ENCODE measurements at regions not wholly inside any gene's neighbourhood (a gene's known extent, or its start where the extent isn't known, plus 50 kb on each side); places are given as distances from the start of the nearest gene placed in this dataset.

DNA sequence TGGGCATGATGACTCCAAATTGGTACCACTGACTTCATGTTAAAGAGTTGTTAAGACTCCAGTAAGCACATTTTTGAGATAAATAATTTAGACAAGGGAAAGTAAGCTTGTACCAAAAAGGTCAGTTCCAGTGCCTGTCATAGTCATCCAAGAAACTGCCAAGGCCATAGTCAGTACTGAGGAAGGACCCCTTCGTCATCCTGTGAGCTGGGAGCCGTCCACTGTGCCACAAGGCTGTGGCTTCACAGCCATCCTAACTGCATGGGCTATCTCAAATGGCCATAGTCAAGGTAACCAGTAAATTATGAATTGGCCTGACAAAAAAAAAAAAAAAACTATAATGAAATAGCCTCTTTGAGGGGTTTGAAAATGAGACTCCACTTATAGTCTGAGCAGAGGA, 207.2 kb downstream of the C7orf25 start:
- no peak for FAIRE-seq
- Histone ChIP-seq H2BK5ac (ENCODE audit: low read depth, low read length) (no peak overlapping the region), H3K4me1 (replicated peaks in 1 of 4; ENCODE audit: control insufficient read depth in 3 of 4, insufficient read depth in 4 of 4, low read length in 3 of 4) (no peaks in the 10 kb centered on the region), H4K8ac (ENCODE audit: extremely low read depth, insufficient read depth, low read length) (no peak overlapping the region), H3K4me2 (ENCODE audit: insufficient read depth in 1 of 2, low read depth in 2 of 2, low read length in 2 of 2) (no peak overlapping the region), H3K56ac (replicated peaks; ENCODE audit: insufficient read length, low read depth, low read length) (no peak overlapping the region), H2BK120ac (replicated peaks; ENCODE audit: low read depth, low read length) (no peak overlapping the region), H3K14ac (ENCODE audit: insufficient read length) (no peak overlapping the region), H3K18ac (ENCODE audit: extremely low read depth, low read length) (no peak overlapping the region), H4K91ac (replicated peaks; ENCODE audit: insufficient read length, low read length) (no peak overlapping the region), H3K9me3 (ENCODE audit: insufficient read depth in 2 of 2, low read depth in 1 of 2, low read length in 1 of 2) (no peaks in the 10 kb centered on the region), H4K20me1 (replicated peaks in 1 of 2; ENCODE audit: control insufficient read depth in 1 of 2, insufficient read depth in 2 of 2, low read length in 2 of 2) (no peaks in the 10 kb centered on the region), H2AK5ac (ENCODE audit: low read depth, low read length) (no peak overlapping the region), H2BK15ac (ENCODE audit: low read length) (no peak overlapping the region), H2AFZ (ENCODE audit: low read length) (no peak overlapping the region), H4K5ac (ENCODE audit: insufficient read length, low read depth, low read length) (no peak overlapping the region), H3K27ac (ENCODE audit: low read depth, low read length) (no peak overlapping the region), H3K79me2 (ENCODE audit: control insufficient read depth in 1 of 2, insufficient read depth in 2 of 2, low read length in 2 of 2) (no peaks in the 10 kb centered on the region), H3K9ac (replicated peaks in 1 of 4; ENCODE audit: extremely low read depth in 1 of 4, low read depth in 3 of 4, low read length in 3 of 4) (no peak overlapping the region), H3K23me2 (ENCODE audit: low read depth, low read length) (no peaks in the 10 kb centered on the region), H3K4me3 (ENCODE audit: extremely low read depth in 1 of 4, insufficient read depth in 2 of 4, low read depth in 3 of 4, low read length in 4 of 4) (no peak overlapping the region), H3K36me3 (ENCODE audit: control insufficient read depth in 2 of 4, insufficient read depth in 4 of 4, low read length in 3 of 4) (no peaks in the 10 kb centered on the region), H3K27me3 (replicated peaks in 1 of 4; ENCODE audit: control insufficient read depth in 3 of 4, extremely low read depth in 1 of 4, insufficient read depth in 3 of 4, low read length in 3 of 4) (peaks cover 0 to 2% (median 0%) of the 10 kb centered on the region in 4 experiments; a peak in 1 of 7 replicates), H3K79me1 (ENCODE audit: low read depth, low read length) (no peaks in the 10 kb centered on the region), H3K4ac (replicated peaks; ENCODE audit: insufficient read length, low read depth, low read length) (no peak overlapping the region), H2BK20ac (ENCODE audit: low read length) (no peak overlapping the region), H3K23ac (ENCODE audit: insufficient read length) (no peak overlapping the region), H2BK12ac (ENCODE audit: low read depth, low read length) (no peak overlapping the region)
- POLR2A ChIA-PET (ENCODE audit: partially characterized antibody) = no interaction called here
- CTCF ChIA-PET (ENCODE audit: partially characterized antibody) = interaction anchor here (1.1 to 1.6 kb wide), 2 partner anchors 41 to 725 kb away, joined by 3 to 4 read pairs; no protein-coding TSS in a partner anchor
- WGBS, 2 experiments (ENCODE audit: extremely low coverage in 1 of 2, insufficient coverage in 1 of 2, insufficient read length in 1 of 2, insufficient replicate concordance in 2 of 2, low coverage in 1 of 2, low lambda C conversion rate in 2 of 2, missing lambda C conversion rate in 1 of 2) = 84% methylated on average over 2 of the region's 2 CpGs; no CpG with 5 or more reads in 1 of the 2 experiments
- TF ChIP-seq CHD2 (IDR thresholded peaks at IDR 0.05; ENCODE audit: low read length) = no peak
- TF ChIP-seq SP1 (IDR thresholded peaks at IDR 0.05; ENCODE audit: low read depth, low read length) = no peak
- TF ChIP-seq RNF2 (IDR thresholded peaks at IDR 0.05; ENCODE audit: borderline replicate concordance, low read depth, low read length, missing control alignments, poor library complexity, severe bottlenecking) = no peak
- TF ChIP-seq TEAD4 (IDR thresholded peaks at IDR 0.05; ENCODE audit: low read depth, low read length) = no peak
- TF ChIP-seq RFX5 (IDR thresholded peaks at IDR 0.05; ENCODE audit: borderline replicate concordance, low read depth, low read length) = no peak
- TF ChIP-seq BCL11A (IDR thresholded peaks at IDR 0.05; ENCODE audit: low read depth in 2 of 2, low read length in 2 of 2) = no peak
- no peak for TF ChIP-seq EGR1 (IDR thresholded peaks at IDR 0.05; ENCODE audit: borderline replicate concordance, low read depth, low read length)
- TF ChIP-seq GTF2F1 (IDR thresholded peaks at IDR 0.05; ENCODE audit: borderline replicate concordance, low read depth, low read length) = no peak
- TF ChIP-seq RXRA (IDR thresholded peaks at IDR 0.05; ENCODE audit: insufficient read depth, low read depth, low read length) = no peak
- TF ChIP-seq SP2 (IDR thresholded peaks at IDR 0.05; ENCODE audit: low read length) = no peak
- TF ChIP-seq KDM4A (IDR thresholded peaks at IDR 0.05; ENCODE audit: low read depth, low read length, severe bottlenecking) = no peak
- TF ChIP-seq CBX5 (IDR thresholded peaks at IDR 0.05; ENCODE audit: low read depth, low read length) = no peak
- TF ChIP-seq GABPA (IDR thresholded peaks at IDR 0.05; ENCODE audit: borderline replicate concordance, insufficient read depth, low read length) = no peak
- TF ChIP-seq SIX5 (IDR thresholded peaks at IDR 0.05; ENCODE audit: low read depth, low read length) = no peak
- no peak for TF ChIP-seq KDM1A (IDR thresholded peaks at IDR 0.05; ENCODE audit: borderline replicate concordance, low read length)
- DNase-seq (ENCODE audit: low read depth in 1 of 2, low spot score in 2 of 2) = no peak

Measured in H1 (cell line).